GM19452 (cell line): ENCODE measurements at regions not wholly inside any gene's neighbourhood (a gene's known extent, or its start where the extent isn't known, plus 50 kb on each side); places are given as distances from the start of the nearest gene placed in this dataset.
"Not testable (repeated sequence)": the region's sequence is repeated elsewhere in the genome, so short reads cannot be mapped to it uniquely, and the experiment has no call there.

Experiments
- ATAC-seq: cut with Tn5 transposase; IDR thresholded peaks from one replicate; pipeline ENCODE4 v1.9.1; 2021; ENCODE audit not compliant: unreplicated experiment

- no peak for ATAC-seq
Observed at GRCh38 chr3:115252679-115253078, 105.6 kb upstream of the ZBTB20 start.

- no peak for ATAC-seq
Observed at GRCh38 chr3:115254492-115255196, 107.6 kb upstream of the ZBTB20 start.

- no peak for ATAC-seq
Observed at GRCh38 chr3:115255197-115255585, 108.1 kb upstream of the ZBTB20 start.

GRCh38 chr3:115270849-115271248, 123.8 kb upstream of the ZBTB20 start:
- ATAC-seq, result no peak

GRCh38 chr3:115272036-115272824, 125.1 kb upstream of the ZBTB20 start:
- ATAC-seq, result no peak

GRCh38 chr3:115275896-115276295, 128.8 kb upstream of the ZBTB20 start:
- no peak for ATAC-seq

GRCh38 chr3:115279939-115280338, 132.9 kb upstream of the ZBTB20 start:
- no peak for ATAC-seq

GRCh38 chr3:115280506-115280905, 133.4 kb upstream of the ZBTB20 start:
- no peak for ATAC-seq

- no peak for ATAC-seq
Observed at GRCh38 chr3:115281697-115282675, 134.9 kb upstream of the ZBTB20 start.

GRCh38 chr3:115284980-115285379, 137.9 kb upstream of the ZBTB20 start:
- ATAC-seq, result no peak

GRCh38 chr3:115286529-115287197, 139.6 kb upstream of the ZBTB20 start:
- ATAC-seq, result no peak

- ATAC-seq, result no peak
Observed at GRCh38 chr3:115287198-115287597, 140.1 kb upstream of the ZBTB20 start.

- ATAC-seq, result no peak
Observed at GRCh38 chr3:115292131-115292530, 145.0 kb upstream of the ZBTB20 start.

GRCh38 chr3:115292677-115293165, 145.6 kb upstream of the ZBTB20 start:
- no peak for ATAC-seq

- ATAC-seq, result no peak
Observed at GRCh38 chr3:115293321-115293720, 146.2 kb upstream of the ZBTB20 start.

- no peak for ATAC-seq
Observed at GRCh38 chr3:115301364-115301860, 154.3 kb upstream of the ZBTB20 start.

- ATAC-seq, result not testable (repeated sequence)
Observed at GRCh38 chr3:115317953-115318352, 170.9 kb upstream of the ZBTB20 start.

GRCh38 chr3:115321400-115321805, 174.3 kb upstream of the ZBTB20 start:
- no peak for ATAC-seq

GRCh38 chr3:115322901-115323300, 175.8 kb upstream of the ZBTB20 start:
- ATAC-seq, result no peak

GRCh38 chr3:115323380-115323779, 176.3 kb upstream of the ZBTB20 start:
- ATAC-seq, result no peak
